ENCODE measurements at regions not wholly inside any gene's neighbourhood (a gene's known extent, or its start where the extent isn't known, plus 50 kb on each side); places are given as distances from the start of the nearest gene placed in this dataset.
"Not testable (repeated sequence)": the region's sequence is repeated elsewhere in the genome, so short reads cannot be mapped to it uniquely, and the experiment has no call there.

DNA sequence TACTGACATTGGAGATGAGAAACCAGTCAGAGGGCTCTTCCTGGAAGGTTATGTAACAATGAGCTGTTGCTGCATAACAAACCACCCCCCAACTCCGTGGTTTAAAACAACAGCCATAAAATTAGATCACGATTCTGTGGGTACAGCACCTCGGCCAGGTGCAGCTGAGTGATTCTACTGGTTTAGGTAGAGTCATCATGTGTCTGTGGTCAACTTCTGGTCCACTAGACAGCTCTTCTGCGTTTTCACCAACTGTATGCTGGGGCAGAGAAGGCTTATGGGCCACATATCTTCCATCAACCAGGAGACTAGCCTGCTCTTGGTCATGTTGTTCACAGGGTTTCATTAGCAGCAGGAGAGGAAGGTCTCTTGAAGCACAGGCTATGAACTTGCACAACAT lies 585.5 kb downstream of the KCTD12 start:
- intact Hi-C loops (cut with DNase I), result no loop called here
- DNase-seq, result no peak
- 88 to 92% (median 89%) methylated on average over 4 of the region's 4 CpGs for WGBS, 3 donors
- no peaks in the 10 kb centered on the region for H3K36me3 ChIP-seq
- no peak overlapping the region for H3K4me3 ChIP-seq
- H3K27ac ChIP-seq, result no peak overlapping the region
- no peaks in the 10 kb centered on the region for H3K4me1 ChIP-seq (ENCODE audit: insufficient read depth)
- no peaks in the 10 kb centered on the region for H3K27me3 ChIP-seq
- no peaks in the 10 kb centered on the region for H3K9me3 ChIP-seq
- TF ChIP-seq POLR2A (IDR thresholded peaks at IDR 0.05) (no peak), EP300 (IDR thresholded peaks at IDR 0.05) (no peak)
- TF ChIP-seq, protein P1, sequence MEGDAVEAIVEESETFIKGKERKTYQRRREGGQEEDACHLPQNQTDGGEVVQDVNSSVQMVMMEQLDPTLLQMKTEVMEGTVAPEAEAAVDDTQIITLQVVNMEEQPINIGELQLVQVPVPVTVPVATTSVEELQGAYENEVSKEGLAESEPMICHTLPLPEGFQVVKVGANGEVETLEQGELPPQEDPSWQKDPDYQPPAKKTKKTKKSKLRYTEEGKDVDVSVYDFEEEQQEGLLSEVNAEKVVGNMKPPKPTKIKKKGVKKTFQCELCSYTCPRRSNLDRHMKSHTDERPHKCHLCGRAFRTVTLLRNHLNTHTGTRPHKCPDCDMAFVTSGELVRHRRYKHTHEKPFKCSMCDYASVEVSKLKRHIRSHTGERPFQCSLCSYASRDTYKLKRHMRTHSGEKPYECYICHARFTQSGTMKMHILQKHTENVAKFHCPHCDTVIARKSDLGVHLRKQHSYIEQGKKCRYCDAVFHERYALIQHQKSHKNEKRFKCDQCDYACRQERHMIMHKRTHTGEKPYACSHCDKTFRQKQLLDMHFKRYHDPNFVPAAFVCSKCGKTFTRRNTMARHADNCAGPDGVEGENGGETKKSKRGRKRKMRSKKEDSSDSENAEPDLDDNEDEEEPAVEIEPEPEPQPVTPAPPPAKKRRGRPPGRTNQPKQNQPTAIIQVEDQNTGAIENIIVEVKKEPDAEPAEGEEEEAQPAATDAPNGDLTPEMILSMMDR (IDR thresholded peaks at IDR 0.05), result no peak

DNA sequence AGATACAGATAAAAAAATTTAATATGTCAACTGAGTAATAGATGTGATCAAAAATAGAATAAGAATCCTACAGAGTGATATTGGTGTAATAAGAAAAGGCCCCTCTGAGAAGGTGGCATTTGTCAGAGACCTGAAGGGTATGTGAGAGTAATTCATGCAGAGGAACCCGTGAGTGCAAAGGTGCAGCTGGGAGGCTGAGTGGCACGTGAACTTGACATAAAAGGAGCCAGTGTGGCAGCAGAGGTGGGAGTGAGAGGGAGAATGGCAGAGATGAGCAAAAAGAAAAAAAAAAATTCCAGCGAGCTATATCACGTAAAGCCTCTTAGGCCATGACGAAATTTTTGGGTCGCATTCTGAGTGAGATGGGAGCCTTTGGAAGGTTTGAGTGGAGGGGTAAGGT lies 588.9 kb downstream of the KCTD12 start:
- no peak for DNase-seq
- no peak overlapping the region for H3K27ac ChIP-seq
- H3K4me1 ChIP-seq (ENCODE audit: insufficient read depth), result no peaks in the 10 kb centered on the region
- H3K4me3 ChIP-seq, result no peak overlapping the region
- WGBS, 3 donors, result 95 to 96% (median 96%) methylated on average over 6 of the region's 6 CpGs
- intact Hi-C loops (cut with DNase I), result no loop called here
- no peak for TF ChIP-seq POLR2A (IDR thresholded peaks at IDR 0.05)
- TF ChIP-seq, protein P1 (IDR thresholded peaks at IDR 0.05), result no peak
- no peaks in the 10 kb centered on the region for H3K36me3 ChIP-seq
- H3K9me3 ChIP-seq, result no peaks in the 10 kb centered on the region
- no peaks in the 10 kb centered on the region for H3K27me3 ChIP-seq

DNA sequence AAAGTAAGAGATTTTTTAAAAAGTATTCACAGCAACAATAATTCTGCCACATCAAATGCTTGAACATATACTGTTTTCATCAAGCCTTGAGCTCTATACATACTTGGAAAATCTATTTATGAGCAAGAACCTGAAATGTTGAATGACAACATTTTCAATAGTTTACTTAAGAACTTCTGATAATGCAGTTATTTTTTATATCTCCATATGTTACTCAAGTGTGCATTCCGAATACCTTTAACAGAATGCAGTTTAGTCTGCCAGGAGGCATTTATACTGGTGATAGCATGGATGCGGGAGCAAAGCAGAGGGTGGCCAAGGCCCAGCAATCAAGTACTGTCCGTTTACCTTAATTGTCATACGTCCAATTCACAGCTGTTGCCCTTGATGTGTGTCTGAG lies 589.5 kb downstream of the KCTD12 start:
- WGBS, 3 donors, result 72 to 87% (median 79%) methylated on average over 4 of the region's 4 CpGs
- TF ChIP-seq, protein P1 (IDR thresholded peaks at IDR 0.05), result no peak
- no peak for TF ChIP-seq EP300 (IDR thresholded peaks at IDR 0.05)
- DNase-seq, result no peak
- no peaks in the 10 kb centered on the region for H3K27me3 ChIP-seq
- no peaks in the 10 kb centered on the region for H3K36me3 ChIP-seq
- intact Hi-C loops (cut with DNase I), result no loop called here
- no peaks in the 10 kb centered on the region for H3K4me1 ChIP-seq (ENCODE audit: insufficient read depth)
- H3K27ac ChIP-seq, result no peak overlapping the region
- H3K4me3 ChIP-seq, result no peak overlapping the region
- H3K9me3 ChIP-seq, result no peaks in the 10 kb centered on the region

DNA sequence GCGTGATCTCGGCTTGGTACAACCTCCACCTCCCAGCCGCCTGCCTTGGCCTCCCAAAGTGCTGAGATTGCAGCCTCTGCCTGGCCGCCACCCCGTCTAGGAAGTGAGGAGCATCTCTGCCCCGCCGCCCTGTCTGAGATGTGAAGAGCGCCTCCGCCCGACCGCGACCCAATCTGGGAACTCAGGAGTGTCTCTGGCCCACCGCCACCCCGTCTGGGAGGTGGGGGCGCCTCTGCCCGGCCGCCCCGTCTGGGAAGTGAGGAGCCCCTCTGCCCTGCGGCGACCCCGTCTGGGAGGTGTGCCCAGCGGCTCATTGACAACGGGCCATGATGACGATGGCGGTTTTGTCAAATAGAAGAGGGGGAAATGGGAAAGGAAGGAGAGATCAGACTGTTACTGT lies 591.2 kb downstream of the KCTD12 start:
- H3K9me3 ChIP-seq; intact Hi-C loops (cut with DNase I); H3K36me3 ChIP-seq; H3K27me3 ChIP-seq; H3K27ac ChIP-seq; H3K4me3 ChIP-seq; H3K4me1 ChIP-seq (ENCODE audit: insufficient read depth): not testable (repeated sequence)
- WGBS, 3 donors, result 96 to 97% (median 96%) methylated on average over 20 to 25 of the region's 25 CpGs
- DNase-seq, result peak in 1 of 5 donors; percentile 16

DNA sequence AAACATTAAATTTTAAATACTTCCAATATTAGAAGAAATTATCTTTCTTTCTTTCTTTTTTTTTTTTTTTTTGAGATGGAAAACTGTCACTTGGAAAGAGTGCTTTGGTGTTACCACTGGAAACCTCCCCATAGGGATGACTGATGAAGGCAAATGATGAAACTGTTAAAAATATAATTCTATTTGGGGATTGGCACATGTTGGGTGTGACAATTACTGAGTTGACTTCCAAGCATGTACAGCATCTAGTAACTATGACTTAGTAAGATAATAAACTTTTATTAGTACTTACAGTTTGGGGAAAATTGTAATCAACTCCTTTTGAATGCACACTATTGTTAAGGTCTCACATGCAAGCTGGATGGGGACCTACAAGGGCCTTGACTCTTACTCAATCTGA lies 592.5 kb downstream of the KCTD12 start:
- Histone ChIP-seq H3K4me1 (ENCODE audit: insufficient read depth) (no peaks in the 10 kb centered on the region), H3K4me3 (no peak overlapping the region), H3K9me3 (no peaks in the 10 kb centered on the region), H3K27me3 (no peaks in the 10 kb centered on the region), H3K36me3 (no peaks in the 10 kb centered on the region), H3K27ac (no peak overlapping the region)
- intact Hi-C loops (cut with DNase I), result no loop called here
- no peak for DNase-seq
- TF ChIP-seq POLR2A (IDR thresholded peaks at IDR 0.05) (no peak), EP300 (IDR thresholded peaks at IDR 0.05) (no peak)
- TF ChIP-seq, protein P1 (IDR thresholded peaks at IDR 0.05), result no peak

All from ovary (tissue), 7 donors.